ENCODE measurements at regions not wholly inside any gene's neighbourhood (a gene's known extent, or its start where the extent isn't known, plus 50 kb on each side); places are given as distances from the start of the nearest gene placed in this dataset.

DNA sequence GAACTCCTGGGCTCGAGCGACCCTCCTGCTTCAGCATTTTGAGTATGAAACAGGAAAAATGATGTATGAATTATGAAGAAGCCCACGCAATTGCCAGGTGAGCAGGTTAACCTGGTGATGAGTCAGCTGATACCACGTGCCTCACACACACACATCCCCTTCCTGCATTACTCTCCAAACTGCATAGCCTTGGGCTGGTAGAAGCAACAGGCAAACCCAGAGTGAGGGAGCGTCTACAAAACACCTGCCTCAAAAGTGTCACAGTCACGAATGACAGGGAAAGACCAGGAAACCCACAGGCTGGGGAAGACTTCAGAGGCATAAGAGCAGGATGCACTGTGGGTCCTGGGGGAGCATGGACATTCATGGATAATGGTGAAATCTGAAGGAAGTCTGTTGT lies 192.8 kb upstream of the IRS2 start:
- TF ChIP-seq, protein P1, sequence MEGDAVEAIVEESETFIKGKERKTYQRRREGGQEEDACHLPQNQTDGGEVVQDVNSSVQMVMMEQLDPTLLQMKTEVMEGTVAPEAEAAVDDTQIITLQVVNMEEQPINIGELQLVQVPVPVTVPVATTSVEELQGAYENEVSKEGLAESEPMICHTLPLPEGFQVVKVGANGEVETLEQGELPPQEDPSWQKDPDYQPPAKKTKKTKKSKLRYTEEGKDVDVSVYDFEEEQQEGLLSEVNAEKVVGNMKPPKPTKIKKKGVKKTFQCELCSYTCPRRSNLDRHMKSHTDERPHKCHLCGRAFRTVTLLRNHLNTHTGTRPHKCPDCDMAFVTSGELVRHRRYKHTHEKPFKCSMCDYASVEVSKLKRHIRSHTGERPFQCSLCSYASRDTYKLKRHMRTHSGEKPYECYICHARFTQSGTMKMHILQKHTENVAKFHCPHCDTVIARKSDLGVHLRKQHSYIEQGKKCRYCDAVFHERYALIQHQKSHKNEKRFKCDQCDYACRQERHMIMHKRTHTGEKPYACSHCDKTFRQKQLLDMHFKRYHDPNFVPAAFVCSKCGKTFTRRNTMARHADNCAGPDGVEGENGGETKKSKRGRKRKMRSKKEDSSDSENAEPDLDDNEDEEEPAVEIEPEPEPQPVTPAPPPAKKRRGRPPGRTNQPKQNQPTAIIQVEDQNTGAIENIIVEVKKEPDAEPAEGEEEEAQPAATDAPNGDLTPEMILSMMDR (IDR thresholded peaks at IDR 0.05) = no peak

DNA sequence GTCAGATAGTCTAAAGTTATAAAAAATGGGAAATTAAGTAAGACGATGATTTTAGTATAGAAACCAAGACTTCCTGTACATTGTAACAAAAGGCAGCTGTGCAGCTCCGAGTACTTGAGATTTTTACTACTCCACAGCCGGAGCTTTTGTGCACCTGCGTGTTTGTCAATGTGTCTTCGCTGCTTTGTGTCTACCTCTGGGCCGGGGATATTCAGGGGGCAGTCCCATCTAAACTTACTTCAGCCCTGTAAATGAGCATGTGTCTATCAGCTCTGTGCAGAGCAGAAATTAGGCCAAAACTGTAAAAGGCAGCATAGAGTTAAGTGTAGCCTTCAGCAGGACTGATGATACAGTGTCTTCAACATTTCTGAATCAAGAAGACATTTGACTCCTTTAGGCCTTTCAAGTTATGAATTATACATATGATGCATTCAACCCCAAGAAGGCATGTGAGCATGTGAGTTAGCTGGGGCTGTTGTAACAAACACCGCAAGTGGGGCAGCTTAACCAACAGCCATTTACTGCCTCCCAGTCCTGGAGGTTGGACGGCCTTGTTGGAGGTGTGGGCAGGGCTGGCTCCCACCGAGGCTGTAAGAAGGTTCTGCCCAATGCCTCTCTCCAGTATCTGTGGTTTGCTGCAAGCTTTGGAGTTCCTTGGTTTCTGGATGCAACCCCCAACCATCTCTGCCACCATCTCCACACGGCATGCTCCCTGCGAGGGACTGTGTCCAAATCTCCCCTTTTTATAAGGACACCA lies 191.0 kb upstream of the IRS2 start:
- TF ChIP-seq, protein P1 (IDR thresholded peaks at IDR 0.05) = no peak

DNA sequence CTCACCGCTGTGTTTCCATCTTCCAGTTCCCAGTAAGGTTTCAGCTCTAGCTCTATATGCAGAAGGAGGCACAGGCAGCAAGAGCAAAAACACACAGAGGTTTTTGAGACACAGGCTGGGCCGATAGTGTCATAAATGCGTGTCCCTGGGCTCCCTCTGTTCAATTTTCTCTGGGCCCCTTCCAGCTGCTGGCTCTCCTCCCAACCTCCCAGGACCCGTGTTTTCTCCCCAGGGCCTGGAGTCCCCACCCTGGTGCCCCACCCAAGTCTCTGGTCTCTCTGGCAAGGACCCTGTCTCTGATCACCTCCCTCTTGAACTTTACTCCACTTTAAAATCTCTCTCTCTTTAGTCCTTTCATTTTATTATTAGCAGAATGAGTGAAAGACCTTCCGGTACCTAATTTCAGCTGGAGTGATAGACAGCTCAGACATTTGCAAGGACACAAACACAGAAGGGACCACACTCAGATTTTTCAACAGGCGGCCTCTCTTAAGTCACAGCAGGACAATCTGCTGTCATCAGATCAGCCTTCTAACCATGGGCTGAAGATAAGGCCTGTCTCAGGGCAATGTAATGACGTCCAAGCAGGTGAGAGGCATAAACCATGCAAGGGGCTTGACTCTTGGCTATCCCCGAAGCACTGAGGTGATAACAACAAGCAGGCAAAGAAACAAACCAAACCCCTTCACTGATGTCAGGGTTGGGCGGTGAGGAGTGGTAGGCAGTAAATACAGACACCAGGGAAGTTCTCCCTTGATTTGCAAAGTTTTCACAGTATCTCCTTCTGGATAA lies 190.0 kb upstream of the IRS2 start:
- TF ChIP-seq, protein P1 (IDR thresholded peaks at IDR 0.05) = no peak

DNA sequence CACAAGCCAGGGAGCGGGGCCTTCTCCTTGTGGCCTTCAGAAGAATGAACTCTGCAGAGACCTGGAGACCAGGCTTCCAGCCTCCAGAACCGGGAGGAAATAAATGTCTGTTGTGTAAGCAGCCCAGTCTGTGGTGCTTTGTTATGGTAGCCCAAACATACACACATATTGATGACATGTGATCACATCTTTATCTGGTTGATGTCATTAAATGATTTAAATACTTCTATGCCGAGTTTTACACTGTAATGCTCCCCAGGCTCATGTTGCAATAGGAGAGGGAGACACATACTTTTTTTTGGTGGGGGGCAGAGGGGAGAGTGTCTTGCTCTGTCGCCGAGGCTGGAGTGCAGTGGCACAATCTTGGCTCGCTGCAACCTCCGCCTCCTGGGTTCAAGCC lies 188.0 kb upstream of the IRS2 start:
- TF ChIP-seq, protein P1 (IDR thresholded peaks at IDR 0.05) = no peak

DNA sequence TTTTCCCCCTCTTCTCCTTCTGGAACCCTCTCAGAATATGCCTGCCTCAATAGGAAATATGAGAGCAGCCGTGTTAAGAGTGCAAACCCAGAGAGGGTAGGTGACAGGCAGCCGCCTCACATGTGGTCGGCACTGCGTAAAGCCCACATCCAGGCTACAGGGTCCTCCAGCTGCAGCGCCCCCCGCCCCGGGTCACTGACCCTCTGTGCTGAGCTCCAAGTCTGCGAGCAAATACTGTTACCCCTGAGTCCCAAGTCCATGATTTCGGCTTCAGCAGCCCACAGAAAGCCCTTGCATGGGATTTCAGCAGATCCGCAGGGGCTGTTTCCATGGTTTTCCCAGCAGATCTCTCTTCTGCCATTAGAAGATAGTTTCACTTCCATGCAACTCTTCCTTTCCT lies 186.9 kb upstream of the IRS2 start:
- TF ChIP-seq, protein P1 (IDR thresholded peaks at IDR 0.05) = no peak

DNA sequence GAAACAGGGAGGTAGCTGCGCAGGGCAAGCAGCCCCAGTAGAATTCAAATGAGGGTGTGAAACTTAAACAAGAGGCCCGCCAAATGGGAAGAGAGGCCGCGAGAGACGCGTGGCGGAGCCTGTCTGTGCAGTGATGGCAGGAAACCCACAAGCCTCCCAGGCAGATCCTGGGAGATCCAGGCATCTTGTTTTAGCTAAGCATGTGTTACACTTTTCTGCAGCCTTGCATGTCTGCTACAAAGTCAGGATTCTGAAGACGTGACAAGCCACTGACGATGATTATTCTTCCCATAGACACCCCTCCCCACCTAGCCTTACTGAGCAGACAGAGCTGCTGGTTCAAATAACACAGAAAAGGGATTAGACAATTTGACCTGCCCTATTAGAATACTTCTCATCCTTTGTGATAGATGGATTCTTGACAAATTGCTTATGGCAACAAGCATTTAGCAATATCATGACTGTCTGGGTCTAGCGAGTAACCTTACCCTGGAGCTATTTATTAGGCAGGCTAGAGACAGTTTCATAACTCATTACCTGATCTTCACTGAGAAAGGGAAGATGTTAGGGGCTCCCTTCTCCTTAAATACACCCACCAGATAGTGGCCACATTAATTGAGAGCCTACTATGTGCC lies 185.2 kb upstream of the IRS2 start:
- TF ChIP-seq, protein P1 (IDR thresholded peaks at IDR 0.05) = no peak

DNA sequence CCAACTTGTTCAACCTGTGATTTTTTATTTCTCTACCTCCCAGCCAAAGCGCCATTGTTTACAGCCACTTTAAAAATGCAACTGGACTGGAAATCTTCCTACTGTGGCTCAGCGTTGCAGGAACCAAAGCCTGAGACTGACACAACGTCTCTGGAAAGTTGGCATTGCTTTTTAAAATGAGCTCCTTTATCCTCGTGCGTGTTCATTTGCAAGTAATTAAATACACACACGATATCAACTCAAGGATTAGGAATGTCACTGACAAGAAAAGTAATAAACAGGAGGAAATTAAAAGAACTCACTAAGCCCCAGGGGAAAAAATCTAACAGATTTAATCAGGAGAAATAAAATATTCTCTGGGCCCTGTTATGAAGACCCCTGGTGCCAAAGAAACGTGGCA lies 184.6 kb upstream of the IRS2 start:
- TF ChIP-seq, protein P1 (IDR thresholded peaks at IDR 0.05) = no peak

Measured in LNCAP (cell line).